AG04450 (cell line): ENCODE measurements at regions not wholly inside any gene's neighbourhood (a gene's known extent, or its start where the extent isn't known, plus 50 kb on each side); places are given as distances from the start of the nearest gene placed in this dataset.

Source experiments
- CTCF ChIA-PET: fragments of 300-600, 350-600 bp; formaldehyde crosslinking; extraction: SDS; loops from one replicate; lab custom pipeline; 2022; ENCODE audit warnings: antibody characterized with exemption, inconsistent platforms; lab: Charles Lee
- POLR2A ChIA-PET: fragments of 350-600 bp; formaldehyde crosslinking; extraction: SDS; loops from one replicate; lab custom pipeline; 2021; ENCODE audit warnings: antibody characterized with exemption, inconsistent platforms; lab: Yijun Ruan, JAX
- DNase-seq: peaks from one replicate; pipeline ENCODE4 v3.0.0-alpha.2; 2011; ENCODE audit warnings: low read depth, low spot score
- H3K27ac ChIP-seq: one replicate; pipeline ENCODE4 v1.5.1; 2012; ENCODE audit warnings: low read depth, low read length, control low read depth
- H3K27me3 ChIP-seq: one replicate; pipeline ENCODE4 v1.6.0; 2012; ENCODE audit warnings: low read length; ENCODE audit not compliant: control insufficient read depth, insufficient read depth
- H3K4me3 ChIP-seq: 2 replicates; pipeline ENCODE4 v1.5.1; 2011; ENCODE audit warnings: mild to moderate bottlenecking, low read depth, low read length, control low read depth
- H3K9me3 ChIP-seq: 2 replicates; pipeline ENCODE4 v1.5.1; 2012; ENCODE audit warnings: low read length; ENCODE audit not compliant: control insufficient read depth, insufficient read depth
- TF ChIP-seq, protein P1 (sequence below): IDR thresholded peaks from 2 replicates; pipeline ENCODE4 v1.5.1; 2011; ENCODE audit warnings: low read depth, low read length, control low read depth, inconsistent platforms

DNA sequence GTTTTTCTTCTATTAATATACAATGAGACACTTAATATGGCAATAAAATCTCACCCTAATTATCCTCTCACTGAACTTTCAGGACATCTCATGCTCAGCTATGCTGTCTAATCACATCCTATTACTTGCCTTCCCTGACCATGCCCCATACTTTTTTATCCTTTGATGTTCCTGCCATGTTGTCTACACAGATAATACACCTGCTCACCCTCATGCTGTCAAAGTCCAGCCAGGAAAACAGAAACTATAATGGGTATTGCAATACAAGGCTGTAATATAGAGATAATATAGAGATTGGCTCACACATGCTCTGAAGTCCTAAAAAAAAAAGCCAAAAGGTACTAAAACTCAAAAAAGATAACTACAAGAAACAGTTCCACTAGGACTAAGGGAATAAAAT lies 305.4 kb downstream of the PRDM5 start:
- Histone ChIP-seq H3K27me3 (no peaks in the 10 kb centered on the region), H3K4me3 (no peak overlapping the region), H3K9me3 (no peaks in the 10 kb centered on the region), H3K27ac (no peak overlapping the region)
- ChIA-PET POLR2A (no interaction called here), CTCF (no interaction called here)
- no peak for DNase-seq
- TF ChIP-seq, protein P1, sequence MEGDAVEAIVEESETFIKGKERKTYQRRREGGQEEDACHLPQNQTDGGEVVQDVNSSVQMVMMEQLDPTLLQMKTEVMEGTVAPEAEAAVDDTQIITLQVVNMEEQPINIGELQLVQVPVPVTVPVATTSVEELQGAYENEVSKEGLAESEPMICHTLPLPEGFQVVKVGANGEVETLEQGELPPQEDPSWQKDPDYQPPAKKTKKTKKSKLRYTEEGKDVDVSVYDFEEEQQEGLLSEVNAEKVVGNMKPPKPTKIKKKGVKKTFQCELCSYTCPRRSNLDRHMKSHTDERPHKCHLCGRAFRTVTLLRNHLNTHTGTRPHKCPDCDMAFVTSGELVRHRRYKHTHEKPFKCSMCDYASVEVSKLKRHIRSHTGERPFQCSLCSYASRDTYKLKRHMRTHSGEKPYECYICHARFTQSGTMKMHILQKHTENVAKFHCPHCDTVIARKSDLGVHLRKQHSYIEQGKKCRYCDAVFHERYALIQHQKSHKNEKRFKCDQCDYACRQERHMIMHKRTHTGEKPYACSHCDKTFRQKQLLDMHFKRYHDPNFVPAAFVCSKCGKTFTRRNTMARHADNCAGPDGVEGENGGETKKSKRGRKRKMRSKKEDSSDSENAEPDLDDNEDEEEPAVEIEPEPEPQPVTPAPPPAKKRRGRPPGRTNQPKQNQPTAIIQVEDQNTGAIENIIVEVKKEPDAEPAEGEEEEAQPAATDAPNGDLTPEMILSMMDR = no peak

DNA sequence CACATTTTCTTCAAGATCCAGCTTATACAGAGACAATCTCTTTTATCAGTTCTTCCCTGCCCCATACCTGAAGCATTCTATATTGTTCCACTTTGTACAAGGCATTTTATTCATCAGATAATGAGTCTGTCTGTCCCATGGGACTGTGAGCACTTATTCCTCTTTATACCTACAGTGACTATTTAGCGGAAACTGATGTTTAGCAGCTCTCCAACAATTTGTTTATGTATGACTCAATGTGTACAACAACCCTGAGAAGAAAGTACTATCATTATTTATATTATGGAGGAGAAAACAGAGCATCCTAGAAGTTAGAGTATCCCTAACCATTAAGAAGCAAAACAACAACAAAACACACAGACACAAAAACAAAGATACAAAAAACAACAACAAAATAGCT lies 306.5 kb downstream of the PRDM5 start:
- H3K27me3 ChIP-seq = no peaks in the 10 kb centered on the region
- H3K27ac ChIP-seq = no peak overlapping the region
- ChIA-PET POLR2A (no interaction called here), CTCF (interaction anchor here (1.4 kb wide), 1 partner anchor 362 kb away, joined by 4 read pairs; no protein-coding TSS in a partner anchor)
- H3K4me3 ChIP-seq = no peak overlapping the region
- H3K9me3 ChIP-seq = no peaks in the 10 kb centered on the region
- TF ChIP-seq, protein P1 = no peak
- no peak for DNase-seq

DNA sequence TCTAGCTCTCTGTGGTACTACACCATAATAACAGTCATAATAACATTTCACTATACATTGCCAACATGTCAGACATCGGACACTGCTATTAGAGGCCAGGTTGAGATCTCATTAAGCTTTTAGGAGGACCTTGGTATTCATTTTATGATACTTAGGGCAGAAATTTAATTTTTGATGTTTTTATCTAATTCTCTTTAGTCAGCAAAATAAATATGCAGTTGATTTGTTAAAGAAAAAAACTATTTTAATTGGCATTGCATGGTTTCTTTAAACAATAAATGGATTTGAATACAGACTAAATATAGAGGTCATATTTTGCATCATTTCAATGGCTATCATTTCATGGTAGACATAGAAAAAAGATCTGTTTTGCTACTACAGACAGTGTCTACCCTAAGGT lies 308.7 kb downstream of the PRDM5 start:
- Histone ChIP-seq H3K27ac (no peak overlapping the region), H3K9me3 (no peaks in the 10 kb centered on the region), H3K4me3 (no peak overlapping the region), H3K27me3 (no peaks in the 10 kb centered on the region)
- TF ChIP-seq, protein P1 = no peak
- ChIA-PET POLR2A (no interaction called here), CTCF (no interaction called here)
- DNase-seq = no peak

DNA sequence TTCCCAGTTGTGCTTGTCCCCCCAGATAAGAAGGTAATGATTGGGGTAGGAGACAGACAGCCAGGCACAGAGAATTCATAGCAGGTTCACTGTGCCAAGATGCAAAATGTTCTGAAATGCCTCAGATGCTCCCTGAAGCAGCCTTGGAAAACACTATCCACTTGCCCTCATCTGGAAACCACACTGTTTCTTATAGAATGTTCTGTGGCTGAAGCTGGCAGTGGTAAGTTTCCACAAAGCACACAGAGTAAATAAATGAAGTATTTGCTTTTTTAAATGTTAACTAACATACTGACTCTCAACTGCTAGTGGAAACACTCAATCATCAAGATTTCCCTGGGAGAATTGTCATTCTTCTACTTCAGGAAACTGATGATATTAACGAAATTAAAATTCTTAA lies 311.4 kb downstream of the PRDM5 start:
- H3K27ac ChIP-seq = no peak overlapping the region
- POLR2A ChIA-PET = no interaction called here
- H3K27me3 ChIP-seq = no peaks in the 10 kb centered on the region
- DNase-seq = no peak
- CTCF ChIA-PET = interaction anchor here (0.7 kb wide), 1 partner anchor 471 kb away, joined by 3 read pairs; no protein-coding TSS in a partner anchor
- TF ChIP-seq, protein P1 = no peak
- no peak overlapping the region for H3K4me3 ChIP-seq
- H3K9me3 ChIP-seq = no peaks in the 10 kb centered on the region

DNA sequence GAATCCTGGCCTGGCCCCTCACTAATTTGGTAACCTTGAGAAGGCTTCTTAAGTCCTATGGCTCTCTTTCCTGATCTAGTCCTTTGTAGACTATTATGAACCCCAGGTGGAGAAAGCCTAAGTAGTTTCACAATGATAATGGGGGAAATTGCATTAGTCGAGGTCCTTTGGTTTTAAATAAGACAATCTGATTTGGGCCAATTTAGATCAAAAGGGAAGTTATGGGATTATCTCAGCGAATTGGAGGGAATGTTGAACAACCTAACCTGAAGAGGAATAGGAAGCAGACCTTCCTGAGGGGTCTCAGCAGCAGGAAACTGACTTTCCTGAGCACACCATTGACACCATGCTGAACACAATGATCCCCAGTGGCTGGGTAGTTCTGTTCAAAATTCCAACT lies 331.5 kb downstream of the PRDM5 start:
- ChIA-PET POLR2A (no interaction called here), CTCF (no interaction called here)

More for the DNA sequence above, 331.5 kb downstream of the PRDM5 start:
- DNase-seq = no peak
- Histone ChIP-seq H3K9me3 (peaks cover 2% of the 10 kb centered on the region; the same call in 1 of the 2 replicates), H3K4me3 (no peak overlapping the region), H3K27ac (no peak overlapping the region), H3K27me3 (no peaks in the 10 kb centered on the region)
- TF ChIP-seq, protein P1 = no peak
